Parathyroid adenoma (tissue), 2 donors: ENCODE measurements at regions not wholly inside any gene's neighbourhood (a gene's known extent, or its start where the extent isn't known, plus 50 kb on each side); places are given as distances from the start of the nearest gene placed in this dataset.

Experiments used
- H2AFZ ChIP-seq: fragments of 300-600 bp; sonication (generic); one replicate; pipeline ENCODE4 v1.7.0; 2017; ENCODE audit warnings: antibody characterized with exemption, mild to moderate bottlenecking
- H3K27ac ChIP-seq: fragments of 300-600 bp; sonication (generic); one replicate; pipeline ENCODE4 v1.7.0; 2017
- H3K27me3 ChIP-seq: fragments of 300-600 bp; sonication (generic); one replicate; pipeline ENCODE4 v1.7.0; 2017; ENCODE audit warnings: low read length; ENCODE audit not compliant: control insufficient read depth, insufficient read depth
- H3K36me3 ChIP-seq: fragments of 300-600 bp; sonication (generic); one replicate; pipeline ENCODE4 v1.7.0; 2017; ENCODE audit warnings: low read length; ENCODE audit not compliant: control insufficient read depth, insufficient read depth
- H3K4me1 ChIP-seq: fragments of 300-600 bp; sonication (generic); one replicate; pipeline ENCODE4 v1.7.0; 2017; ENCODE audit warnings: control low read depth
- H3K4me2 ChIP-seq: fragments of 300-600 bp; sonication (generic); one replicate; pipeline ENCODE4 v1.7.0; 2017; ENCODE audit warnings: low read length
- H3K4me3 ChIP-seq: fragments of 300-600 bp; sonication (generic); one replicate; pipeline ENCODE4 v1.7.0; 2017; ENCODE audit warnings: low read depth, low read length
- H3K79me2 ChIP-seq: fragments of 300-600 bp; sonication (generic); one replicate; pipeline ENCODE4 v1.7.0; 2017; ENCODE audit warnings: control low read depth
- H3K9ac ChIP-seq: fragments of 300-600 bp; sonication (generic); one replicate; pipeline ENCODE4 v1.7.0; 2017; ENCODE audit warnings: mild to moderate bottlenecking
- H3K9me3 ChIP-seq: fragments of 300-600 bp; sonication (generic); one replicate; pipeline ENCODE4 v1.7.0; 2017; ENCODE audit warnings: low read length; ENCODE audit not compliant: control insufficient read depth
- TF ChIP-seq, protein P1 (sequence below): fragments of 300-600 bp; sonication (generic); IDR thresholded peaks from one replicate; pipeline ENCODE4 v1.7.0; 2017; ENCODE audit warnings: antibody characterized with exemption, mild to moderate bottlenecking
- donor health status: primary hyperparathyroidism.

DNA sequence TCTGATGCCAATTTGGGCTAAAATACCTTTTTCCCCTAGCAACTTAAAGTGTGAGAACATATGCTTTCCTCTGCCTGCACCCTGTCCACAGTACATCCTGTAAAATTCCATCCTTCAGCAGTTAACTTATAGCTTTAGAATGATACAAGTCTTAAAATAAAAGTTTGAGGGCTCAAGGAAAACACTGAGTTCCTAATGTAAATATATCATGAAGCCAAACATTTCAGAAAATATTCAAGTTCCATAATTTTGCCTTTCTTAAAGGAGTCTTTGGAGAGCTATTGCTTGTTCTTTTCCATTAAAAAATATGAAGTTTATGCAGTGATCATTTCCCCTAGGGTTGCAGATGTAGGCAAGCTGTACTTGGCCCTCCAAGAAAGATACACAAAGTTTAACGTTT is 303.8 kb downstream of the COL12A1 start:
- Histone ChIP-seq H3K79me2 (no peaks in the 10 kb centered on the region), H3K4me3 (no peak overlapping the region), H2AFZ (no peak overlapping the region), H3K27ac (no peak overlapping the region), H3K4me2 (no peak overlapping the region), H3K9me3 (no peaks in the 10 kb centered on the region), H3K36me3 (no peaks in the 10 kb centered on the region), H3K27me3 (no peaks in the 10 kb centered on the region), H3K4me1 (no peaks in the 10 kb centered on the region), H3K9ac (no peak overlapping the region)
- TF ChIP-seq, protein P1, sequence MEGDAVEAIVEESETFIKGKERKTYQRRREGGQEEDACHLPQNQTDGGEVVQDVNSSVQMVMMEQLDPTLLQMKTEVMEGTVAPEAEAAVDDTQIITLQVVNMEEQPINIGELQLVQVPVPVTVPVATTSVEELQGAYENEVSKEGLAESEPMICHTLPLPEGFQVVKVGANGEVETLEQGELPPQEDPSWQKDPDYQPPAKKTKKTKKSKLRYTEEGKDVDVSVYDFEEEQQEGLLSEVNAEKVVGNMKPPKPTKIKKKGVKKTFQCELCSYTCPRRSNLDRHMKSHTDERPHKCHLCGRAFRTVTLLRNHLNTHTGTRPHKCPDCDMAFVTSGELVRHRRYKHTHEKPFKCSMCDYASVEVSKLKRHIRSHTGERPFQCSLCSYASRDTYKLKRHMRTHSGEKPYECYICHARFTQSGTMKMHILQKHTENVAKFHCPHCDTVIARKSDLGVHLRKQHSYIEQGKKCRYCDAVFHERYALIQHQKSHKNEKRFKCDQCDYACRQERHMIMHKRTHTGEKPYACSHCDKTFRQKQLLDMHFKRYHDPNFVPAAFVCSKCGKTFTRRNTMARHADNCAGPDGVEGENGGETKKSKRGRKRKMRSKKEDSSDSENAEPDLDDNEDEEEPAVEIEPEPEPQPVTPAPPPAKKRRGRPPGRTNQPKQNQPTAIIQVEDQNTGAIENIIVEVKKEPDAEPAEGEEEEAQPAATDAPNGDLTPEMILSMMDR, result no peak

DNA sequence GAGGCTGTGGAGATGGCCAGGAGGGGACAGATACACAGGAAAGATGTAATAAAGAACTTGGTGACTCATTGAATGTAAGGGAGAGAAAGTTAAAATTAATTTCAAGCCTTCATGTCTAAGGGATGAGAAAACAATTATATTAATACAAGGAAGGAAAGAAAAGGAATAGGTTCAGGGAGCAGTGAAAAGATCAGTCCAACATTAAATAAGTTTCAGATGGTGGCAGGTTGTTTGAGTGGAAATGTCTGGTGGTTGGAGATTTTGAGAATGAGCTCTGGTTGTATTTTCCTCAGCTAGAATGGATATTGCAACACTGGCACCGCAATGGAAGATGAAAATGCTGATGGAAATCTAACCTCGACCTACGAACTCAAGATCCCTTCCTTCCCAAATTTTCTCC is 304.3 kb downstream of the COL12A1 start:
- H3K27ac ChIP-seq, result no peak overlapping the region
- H3K9me3 ChIP-seq, result no peaks in the 10 kb centered on the region
- H3K4me2 ChIP-seq, result no peak overlapping the region
- TF ChIP-seq, protein P1, result no peak
- H3K79me2 ChIP-seq, result no peaks in the 10 kb centered on the region
- H3K4me1 ChIP-seq, result no peaks in the 10 kb centered on the region
- H3K4me3 ChIP-seq, result no peak overlapping the region
- H2AFZ ChIP-seq, result no peak overlapping the region
- no peaks in the 10 kb centered on the region for H3K27me3 ChIP-seq
- no peaks in the 10 kb centered on the region for H3K36me3 ChIP-seq
- H3K9ac ChIP-seq, result no peak overlapping the region

DNA sequence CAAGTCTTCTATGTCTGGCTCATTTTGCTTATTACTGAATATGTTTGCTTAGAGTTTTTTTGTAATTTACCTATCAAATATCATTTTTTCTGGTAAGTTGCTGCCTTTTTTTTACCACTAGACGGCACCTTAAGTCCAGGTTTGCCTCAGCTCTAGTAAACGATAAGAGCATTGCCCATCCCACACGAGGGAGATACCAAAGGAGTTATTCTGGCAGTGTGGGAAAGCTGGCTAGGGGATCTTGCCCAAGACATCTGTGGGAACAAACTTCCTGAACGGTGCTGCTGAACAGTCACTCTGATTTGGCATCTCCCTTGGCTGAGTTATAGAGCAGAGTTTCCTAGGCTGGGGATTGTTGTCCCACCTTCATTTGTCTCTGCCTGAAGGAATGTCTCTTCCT is 306.4 kb downstream of the COL12A1 start:
- H3K36me3 ChIP-seq, result no peaks in the 10 kb centered on the region
- TF ChIP-seq, protein P1, result no peak
- H3K9ac ChIP-seq, result no peak overlapping the region
- no peak overlapping the region for H3K4me3 ChIP-seq
- H3K4me1 ChIP-seq, result no peaks in the 10 kb centered on the region
- no peak overlapping the region for H2AFZ ChIP-seq
- no peaks in the 10 kb centered on the region for H3K9me3 ChIP-seq
- no peak overlapping the region for H3K4me2 ChIP-seq
- H3K79me2 ChIP-seq, result no peaks in the 10 kb centered on the region
- no peaks in the 10 kb centered on the region for H3K27me3 ChIP-seq
- H3K27ac ChIP-seq, result no peak overlapping the region

DNA sequence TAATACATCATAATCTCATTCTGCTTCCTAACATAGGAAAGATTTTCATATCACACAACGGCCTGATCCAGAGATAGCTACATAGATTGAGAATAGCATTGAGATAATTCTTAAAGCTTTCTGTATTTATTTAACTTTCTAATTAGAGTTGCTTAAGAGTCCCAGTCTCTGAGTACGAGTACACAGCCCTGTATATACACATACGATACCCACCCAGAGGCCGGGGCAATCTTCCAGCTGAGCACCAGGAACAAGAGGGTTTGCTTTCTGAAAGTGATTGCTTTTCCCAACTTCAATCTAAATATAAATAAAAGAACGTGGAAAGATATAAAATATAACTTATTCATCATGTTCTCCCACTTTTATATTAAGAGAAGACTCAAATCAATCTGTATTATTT is 313.8 kb downstream of the COL12A1 start:
- Histone ChIP-seq H2AFZ (no peak overlapping the region), H3K4me3 (no peak overlapping the region), H3K4me1 (no peaks in the 10 kb centered on the region), H3K79me2 (no peaks in the 10 kb centered on the region), H3K4me2 (no peak overlapping the region), H3K9ac (no peak overlapping the region), H3K36me3 (no peaks in the 10 kb centered on the region), H3K9me3 (no peaks in the 10 kb centered on the region), H3K27me3 (no peaks in the 10 kb centered on the region), H3K27ac (no peak overlapping the region)
- TF ChIP-seq, protein P1, result no peak

DNA sequence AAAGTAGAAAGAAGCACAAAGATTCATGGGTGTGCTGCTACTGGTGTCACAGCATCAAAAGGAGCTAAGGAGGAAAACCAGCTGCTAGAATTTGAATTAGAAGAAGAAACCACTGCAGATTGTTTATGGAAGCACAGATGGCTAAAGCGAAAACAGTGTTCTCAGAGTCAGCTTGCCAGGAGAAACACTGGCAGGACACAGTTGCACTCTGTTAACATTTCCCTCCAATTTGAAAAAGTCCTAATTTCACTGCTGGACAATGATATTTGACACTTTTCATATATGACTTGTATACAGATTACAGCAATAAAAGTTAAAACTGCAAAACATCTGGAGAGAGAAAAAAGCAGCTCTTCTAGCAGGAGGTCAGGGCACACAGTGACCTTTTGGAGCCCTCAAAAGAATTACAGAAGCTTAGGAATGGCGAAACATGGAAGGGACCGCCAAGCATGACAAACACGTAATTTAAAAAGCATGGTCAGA is 314.5 kb downstream of the COL12A1 start:
- Histone ChIP-seq H3K27ac (no peak overlapping the region), H2AFZ (no peak overlapping the region), H3K79me2 (no peaks in the 10 kb centered on the region), H3K9ac (no peak overlapping the region), H3K4me2 (no peak overlapping the region), H3K27me3 (no peaks in the 10 kb centered on the region), H3K4me3 (no peak overlapping the region), H3K4me1 (no peaks in the 10 kb centered on the region), H3K36me3 (no peaks in the 10 kb centered on the region), H3K9me3 (no peaks in the 10 kb centered on the region)
- TF ChIP-seq, protein P1, result no peak
